ENCODE measurements at regions not wholly inside any gene's neighbourhood (a gene's known extent, or its start where the extent isn't known, plus 50 kb on each side); places are given as distances from the start of the nearest gene placed in this dataset.
A peak's percentile ranks its signal among the peaks of the same experiment; 100 is the strongest.
"Not testable (repeated sequence)": the region's sequence is repeated elsewhere in the genome, so short reads cannot be mapped to it uniquely, and the experiment has no call there.

GRCh38 chr6:56786256-56786655 is 143.6 kb upstream of the DST start:
- H3K4me3 ChIP-seq (ENCODE audit: low read length in 3 of 3), result no peak overlapping the region
- H3K27me3 ChIP-seq (ENCODE audit: control insufficient read depth in 3 of 3, insufficient read depth in 3 of 3, low read length in 3 of 3), result no peaks in the 10 kb centered on the region
- peaks cover 0 to 10% (median 10%) of the 10 kb centered on the region in 3 donors for H3K4me1 ChIP-seq (ENCODE audit: control insufficient read depth in 3 of 3, insufficient read depth in 3 of 3, low read length in 3 of 3)
- H3K36me3 ChIP-seq (ENCODE audit: control insufficient read depth in 3 of 3, insufficient read depth in 3 of 3, low read length in 3 of 3), result no peaks in the 10 kb centered on the region
- H3K9ac ChIP-seq (ENCODE audit: low read depth in 1 of 3, low read length in 3 of 3), result no peak overlapping the region
- no peaks in the 10 kb centered on the region for H3K9me3 ChIP-seq (ENCODE audit: control insufficient read depth in 3 of 3, low read length in 3 of 3)
- H3K27ac ChIP-seq (ENCODE audit: low read depth, low read length), result no peak overlapping the region

GRCh38 chr6:56785536-56785935 is 142.8 kb upstream of the DST start:
- H3K36me3 ChIP-seq (ENCODE audit: control insufficient read depth in 3 of 3, insufficient read depth in 3 of 3, low read length in 3 of 3); H3K4me3 ChIP-seq (ENCODE audit: low read length in 3 of 3); H3K4me1 ChIP-seq (ENCODE audit: control insufficient read depth in 3 of 3, insufficient read depth in 3 of 3, low read length in 3 of 3); H3K27me3 ChIP-seq (ENCODE audit: control insufficient read depth in 3 of 3, insufficient read depth in 3 of 3, low read length in 3 of 3); H3K27ac ChIP-seq (ENCODE audit: low read depth, low read length); H3K9ac ChIP-seq (ENCODE audit: low read depth in 1 of 3, low read length in 3 of 3); H3K9me3 ChIP-seq (ENCODE audit: control insufficient read depth in 3 of 3, low read length in 3 of 3): not testable (repeated sequence)

GRCh38 chr6:56780109-56780508 is 137.4 kb upstream of the DST start:
- H3K27me3 ChIP-seq (ENCODE audit: control insufficient read depth in 3 of 3, insufficient read depth in 3 of 3, low read length in 3 of 3); H3K9me3 ChIP-seq (ENCODE audit: control insufficient read depth in 3 of 3, low read length in 3 of 3); H3K27ac ChIP-seq (ENCODE audit: low read depth, low read length); H3K4me1 ChIP-seq (ENCODE audit: control insufficient read depth in 3 of 3, insufficient read depth in 3 of 3, low read length in 3 of 3); H3K36me3 ChIP-seq (ENCODE audit: control insufficient read depth in 3 of 3, insufficient read depth in 3 of 3, low read length in 3 of 3); H3K4me3 ChIP-seq (ENCODE audit: low read length in 3 of 3); H3K9ac ChIP-seq (ENCODE audit: low read depth in 1 of 3, low read length in 3 of 3): not testable (repeated sequence)

GRCh38 chr6:56778503-56778902 is 135.8 kb upstream of the DST start:
- not testable (repeated sequence) for H3K9ac ChIP-seq (ENCODE audit: low read depth in 1 of 3, low read length in 3 of 3); H3K9me3 ChIP-seq (ENCODE audit: control insufficient read depth in 3 of 3, low read length in 3 of 3); H3K27ac ChIP-seq (ENCODE audit: low read depth, low read length); H3K36me3 ChIP-seq (ENCODE audit: control insufficient read depth in 3 of 3, insufficient read depth in 3 of 3, low read length in 3 of 3); H3K4me3 ChIP-seq (ENCODE audit: low read length in 3 of 3); H3K4me1 ChIP-seq (ENCODE audit: control insufficient read depth in 3 of 3, insufficient read depth in 3 of 3, low read length in 3 of 3); H3K27me3 ChIP-seq (ENCODE audit: control insufficient read depth in 3 of 3, insufficient read depth in 3 of 3, low read length in 3 of 3)

GRCh38 chr6:56775498-56776166 is 132.9 kb upstream of the DST start:
- Histone ChIP-seq H3K4me3 (ENCODE audit: low read length in 3 of 3) (no peak overlapping the region), H3K27ac (ENCODE audit: low read depth, low read length) (peak overlapping the region; percentile 6), H3K9me3 (ENCODE audit: control insufficient read depth in 3 of 3, low read length in 3 of 3) (no peaks in the 10 kb centered on the region), H3K36me3 (ENCODE audit: control insufficient read depth in 3 of 3, insufficient read depth in 3 of 3, low read length in 3 of 3) (no peaks in the 10 kb centered on the region), H3K27me3 (ENCODE audit: control insufficient read depth in 3 of 3, insufficient read depth in 3 of 3, low read length in 3 of 3) (no peaks in the 10 kb centered on the region), H3K4me1 (ENCODE audit: control insufficient read depth in 3 of 3, insufficient read depth in 3 of 3, low read length in 3 of 3) (peaks cover 13 to 22% (median 14%) of the 10 kb centered on the region in 3 donors), H3K9ac (ENCODE audit: low read depth in 1 of 3, low read length in 3 of 3) (no peak overlapping the region)

GRCh38 chr6:56772737-56773184 is 130.1 kb upstream of the DST start:
- Histone ChIP-seq H3K36me3 (ENCODE audit: control insufficient read depth in 3 of 3, insufficient read depth in 3 of 3, low read length in 3 of 3) (no peaks in the 10 kb centered on the region), H3K9me3 (ENCODE audit: control insufficient read depth in 3 of 3, low read length in 3 of 3) (no peaks in the 10 kb centered on the region), H3K4me1 (ENCODE audit: control insufficient read depth in 3 of 3, insufficient read depth in 3 of 3, low read length in 3 of 3) (peaks cover 25 to 33% (median 28%) of the 10 kb centered on the region in 3 donors), H3K27me3 (ENCODE audit: control insufficient read depth in 3 of 3, insufficient read depth in 3 of 3, low read length in 3 of 3) (no peaks in the 10 kb centered on the region), H3K9ac (ENCODE audit: low read depth in 1 of 3, low read length in 3 of 3) (peak overlapping the region in 2 of 3 donors; percentile 40 to 65), H3K27ac (ENCODE audit: low read depth, low read length) (peak overlapping the region; percentile 88), H3K4me3 (ENCODE audit: low read length in 3 of 3) (peak overlapping the region; percentile 1 to 30 (median 29))

GRCh38 chr6:56771929-56772607 is 129.4 kb upstream of the DST start:
- H3K36me3 ChIP-seq (ENCODE audit: control insufficient read depth in 3 of 3, insufficient read depth in 3 of 3, low read length in 3 of 3), result no peaks in the 10 kb centered on the region
- H3K9ac ChIP-seq (ENCODE audit: low read depth in 1 of 3, low read length in 3 of 3), result peak overlapping the region in 2 of 3 donors; percentile 40 to 65
- peak overlapping the region; percentile 88 for H3K27ac ChIP-seq (ENCODE audit: low read depth, low read length)
- no peaks in the 10 kb centered on the region for H3K27me3 ChIP-seq (ENCODE audit: control insufficient read depth in 3 of 3, insufficient read depth in 3 of 3, low read length in 3 of 3)
- H3K4me3 ChIP-seq (ENCODE audit: low read length in 3 of 3), result peak overlapping the region; percentile 1 to 36 (median 29)
- H3K9me3 ChIP-seq (ENCODE audit: control insufficient read depth in 3 of 3, low read length in 3 of 3), result no peaks in the 10 kb centered on the region
- peaks cover 28 to 33% (median 31%) of the 10 kb centered on the region in 3 donors for H3K4me1 ChIP-seq (ENCODE audit: control insufficient read depth in 3 of 3, insufficient read depth in 3 of 3, low read length in 3 of 3)

GRCh38 chr6:56771189-56771588 is 128.5 kb upstream of the DST start:
- Histone ChIP-seq H3K27ac (ENCODE audit: low read depth, low read length) (peak overlapping the region; percentile 88), H3K9ac (ENCODE audit: low read depth in 1 of 3, low read length in 3 of 3) (peak overlapping the region; percentile 9 to 65 (median 21)), H3K27me3 (ENCODE audit: control insufficient read depth in 3 of 3, insufficient read depth in 3 of 3, low read length in 3 of 3) (no peaks in the 10 kb centered on the region), H3K9me3 (ENCODE audit: control insufficient read depth in 3 of 3, low read length in 3 of 3) (no peaks in the 10 kb centered on the region), H3K4me1 (ENCODE audit: control insufficient read depth in 3 of 3, insufficient read depth in 3 of 3, low read length in 3 of 3) (peaks cover 29 to 42% (median 39%) of the 10 kb centered on the region in 3 donors), H3K4me3 (ENCODE audit: low read length in 3 of 3) (no peak overlapping the region), H3K36me3 (ENCODE audit: control insufficient read depth in 3 of 3, insufficient read depth in 3 of 3, low read length in 3 of 3) (no peaks in the 10 kb centered on the region)

- Histone ChIP-seq H3K9me3 (ENCODE audit: control insufficient read depth in 3 of 3, low read length in 3 of 3) (no peaks in the 10 kb centered on the region), H3K36me3 (ENCODE audit: control insufficient read depth in 3 of 3, insufficient read depth in 3 of 3, low read length in 3 of 3) (no peaks in the 10 kb centered on the region), H3K4me3 (ENCODE audit: low read length in 3 of 3) (no peak overlapping the region), H3K27me3 (ENCODE audit: control insufficient read depth in 3 of 3, insufficient read depth in 3 of 3, low read length in 3 of 3) (no peaks in the 10 kb centered on the region), H3K9ac (ENCODE audit: low read depth in 1 of 3, low read length in 3 of 3) (no peak overlapping the region), H3K4me1 (ENCODE audit: control insufficient read depth in 3 of 3, insufficient read depth in 3 of 3, low read length in 3 of 3) (peaks cover 34 to 49% (median 48%) of the 10 kb centered on the region in 3 donors), H3K27ac (ENCODE audit: low read depth, low read length) (peak overlapping the region; percentile 88)
Observed at GRCh38 chr6:56770011-56770520, 127.4 kb upstream of the DST start.

- peak overlapping the region; percentile 88 for H3K27ac ChIP-seq (ENCODE audit: low read depth, low read length)
- no peaks in the 10 kb centered on the region for H3K27me3 ChIP-seq (ENCODE audit: control insufficient read depth in 3 of 3, insufficient read depth in 3 of 3, low read length in 3 of 3)
- no peaks in the 10 kb centered on the region for H3K9me3 ChIP-seq (ENCODE audit: control insufficient read depth in 3 of 3, low read length in 3 of 3)
- H3K36me3 ChIP-seq (ENCODE audit: control insufficient read depth in 3 of 3, insufficient read depth in 3 of 3, low read length in 3 of 3), result no peaks in the 10 kb centered on the region
- no peak overlapping the region for H3K9ac ChIP-seq (ENCODE audit: low read depth in 1 of 3, low read length in 3 of 3)
- H3K4me3 ChIP-seq (ENCODE audit: low read length in 3 of 3), result no peak overlapping the region
- H3K4me1 ChIP-seq (ENCODE audit: control insufficient read depth in 3 of 3, insufficient read depth in 3 of 3, low read length in 3 of 3), result peaks cover 42 to 63% (median 49%) of the 10 kb centered on the region in 3 donors
Observed at GRCh38 chr6:56767892-56768531, 125.3 kb upstream of the DST start.
